ENCODE measurements at regions not wholly inside any gene's neighbourhood (a gene's known extent, or its start where the extent isn't known, plus 50 kb on each side); places are given as distances from the start of the nearest gene placed in this dataset.
"Not testable (repeated sequence)": the region's sequence is repeated elsewhere in the genome, so short reads cannot be mapped to it uniquely, and the experiment has no call there.

DNA sequence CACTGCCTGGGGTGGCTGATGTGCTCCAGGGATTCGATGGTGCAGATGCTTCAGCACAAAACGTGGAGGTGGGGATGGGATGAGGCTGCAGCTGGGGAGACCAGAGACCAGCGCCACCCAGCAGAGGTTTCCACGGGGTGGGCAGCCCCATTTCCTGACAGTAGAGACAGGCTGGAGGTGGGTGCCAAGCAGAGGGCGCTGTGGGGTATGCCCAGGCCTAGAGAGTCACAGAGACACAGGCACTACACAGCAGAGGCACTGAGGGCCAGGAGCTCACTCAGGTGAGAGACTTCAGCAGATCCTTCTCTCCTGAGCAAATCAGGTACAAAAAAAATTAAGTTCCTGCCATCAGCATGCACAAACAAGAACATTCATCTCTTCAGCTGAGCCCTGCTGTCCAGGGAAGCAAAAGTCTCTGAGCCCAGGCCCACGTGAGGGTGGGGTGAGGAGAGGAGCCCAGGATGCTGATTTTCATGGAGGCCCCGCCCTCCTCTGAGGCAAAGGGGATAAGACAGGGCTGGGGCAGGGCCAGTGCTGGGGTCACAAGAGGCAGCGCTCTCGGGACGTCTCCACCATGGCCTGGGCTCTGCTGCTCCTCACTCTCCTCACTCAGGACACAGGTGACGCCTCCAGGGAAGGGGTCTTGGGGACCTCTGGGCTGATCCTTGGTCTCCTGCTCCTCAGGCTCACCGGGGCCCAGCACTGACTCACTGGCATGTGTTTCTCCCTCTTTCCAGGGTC lies 53.1 kb downstream of the GGTLC2 start:
- no peak for DNase-seq (ENCODE audit: low read depth)

GRCh38 chr22:22698263-22698750 lies 53.9 kb downstream of the GGTLC2 start:
- no peak for DNase-seq (ENCODE audit: low read depth)

DNA sequence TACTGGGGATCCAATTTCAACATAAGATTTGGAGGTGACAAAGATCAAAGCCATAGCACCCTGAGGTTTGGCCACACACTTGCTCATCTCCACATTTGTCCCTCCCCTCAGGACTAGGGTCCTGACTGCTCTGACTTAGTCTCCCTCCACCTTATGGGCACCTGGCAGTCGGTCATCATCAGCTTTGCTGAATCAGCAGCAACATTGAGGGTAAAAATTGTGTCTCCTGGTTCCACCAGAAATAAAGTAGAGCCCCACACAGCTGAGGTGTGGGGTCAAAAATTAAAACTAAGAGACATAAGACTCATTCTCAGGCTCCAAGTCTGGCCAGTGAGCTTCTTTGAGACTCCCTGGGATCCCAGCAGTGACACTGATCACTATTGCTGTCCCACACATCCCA lies 56.2 kb downstream of the GGTLC2 start:
- DNase-seq (ENCODE audit: low read depth) = no peak

- DNase-seq (ENCODE audit: low read depth) = not testable (repeated sequence)
Measured at GRCh38 chr22:22701557-22701956, 57.1 kb downstream of the GGTLC2 start.

DNA sequence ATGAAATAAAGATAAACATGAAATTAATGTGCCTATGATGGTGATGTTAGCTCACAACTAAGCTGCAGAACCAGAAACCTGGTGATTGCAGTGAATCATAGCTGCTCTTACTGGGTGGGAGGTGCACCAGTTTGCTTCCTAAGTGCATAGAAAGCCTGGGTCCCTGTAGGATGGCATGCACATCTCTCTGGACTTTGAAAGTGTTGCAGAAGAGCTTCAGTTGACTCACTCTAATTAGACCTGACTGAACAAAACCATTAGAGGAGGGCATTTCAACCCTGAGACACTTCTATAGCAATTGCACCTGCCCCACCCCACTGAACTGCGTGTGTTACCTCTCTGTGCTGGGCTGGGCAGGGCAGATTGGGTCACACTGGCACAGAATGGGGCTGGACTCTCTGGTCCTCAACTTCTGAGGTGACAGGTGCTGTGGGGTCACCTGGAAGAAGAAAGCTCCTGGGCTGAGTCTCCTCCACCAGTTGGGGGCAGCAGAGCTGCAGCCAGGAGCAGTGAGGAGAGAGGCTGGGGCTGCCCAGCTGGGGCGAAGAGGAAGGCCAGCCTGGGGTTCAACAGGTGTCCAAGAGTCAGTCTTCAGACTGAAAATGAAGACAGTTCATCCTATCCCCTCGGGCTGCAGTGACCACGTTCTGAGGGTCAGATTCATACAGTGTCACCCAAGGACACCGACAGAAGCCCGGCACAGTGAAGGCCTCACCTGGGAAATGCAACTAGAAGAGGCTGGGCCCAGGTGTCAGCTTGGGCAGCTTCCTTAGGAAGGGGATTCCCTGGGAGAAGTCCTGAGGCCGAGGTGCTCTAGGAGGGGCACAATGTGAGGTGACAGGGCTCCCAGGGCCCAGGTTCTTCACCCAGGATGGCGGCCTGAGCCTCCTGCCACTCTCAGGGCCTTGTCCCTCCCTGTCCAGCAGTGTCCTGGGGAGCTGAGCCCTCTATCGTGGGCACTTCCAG lies 58.1 kb downstream of the GGTLC2 start:
- no peak for DNase-seq (ENCODE audit: low read depth)

DNA sequence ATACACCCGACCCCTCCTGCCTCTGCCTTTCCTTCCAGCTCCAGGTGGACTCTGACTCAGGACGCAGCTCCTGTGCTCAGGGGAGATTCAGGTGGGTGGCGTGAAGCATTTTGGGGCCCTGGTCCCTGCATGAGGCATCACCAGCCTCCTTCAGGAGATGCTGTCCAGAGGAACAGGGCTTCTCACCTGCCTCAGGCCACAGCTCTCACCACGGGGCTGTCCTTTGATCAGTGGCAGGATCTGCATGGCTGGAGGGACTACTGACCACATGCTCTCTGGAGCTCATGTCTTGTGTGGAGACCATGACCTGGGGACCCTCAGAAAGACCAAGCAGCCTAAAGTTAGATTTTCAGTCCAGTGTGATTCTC lies 58.8 kb downstream of the GGTLC2 start:
- no peak for DNase-seq (ENCODE audit: low read depth)

DNA sequence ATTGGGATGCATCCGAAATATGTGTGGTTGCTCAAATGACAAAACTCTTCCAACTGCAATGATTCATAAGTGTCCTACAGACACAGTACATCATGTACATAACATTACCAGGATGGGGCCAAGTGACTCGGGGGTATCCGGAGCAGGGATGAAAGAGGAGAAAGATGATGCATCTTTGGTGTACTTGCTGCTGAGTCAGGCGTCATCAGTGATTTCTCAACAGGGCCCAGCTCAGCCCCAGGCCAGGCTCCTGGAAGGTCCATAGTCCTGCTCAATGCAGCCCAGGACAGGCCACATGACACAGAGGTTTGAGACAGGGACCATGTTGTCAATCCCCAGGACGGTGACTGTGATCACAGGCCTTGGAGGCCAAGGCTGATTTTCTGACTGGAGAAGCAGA lies 59.3 kb downstream of the GGTLC2 start:
- DNase-seq (ENCODE audit: low read depth) = no peak

- no peak for DNase-seq (ENCODE audit: low read depth)
Measured at GRCh38 chr22:22704156-22704946, 59.9 kb downstream of the GGTLC2 start.

GRCh38 chr22:22705328-22706100 lies 61.1 kb downstream of the GGTLC2 start:
- DNase-seq (ENCODE audit: low read depth) = no peak

DNA sequence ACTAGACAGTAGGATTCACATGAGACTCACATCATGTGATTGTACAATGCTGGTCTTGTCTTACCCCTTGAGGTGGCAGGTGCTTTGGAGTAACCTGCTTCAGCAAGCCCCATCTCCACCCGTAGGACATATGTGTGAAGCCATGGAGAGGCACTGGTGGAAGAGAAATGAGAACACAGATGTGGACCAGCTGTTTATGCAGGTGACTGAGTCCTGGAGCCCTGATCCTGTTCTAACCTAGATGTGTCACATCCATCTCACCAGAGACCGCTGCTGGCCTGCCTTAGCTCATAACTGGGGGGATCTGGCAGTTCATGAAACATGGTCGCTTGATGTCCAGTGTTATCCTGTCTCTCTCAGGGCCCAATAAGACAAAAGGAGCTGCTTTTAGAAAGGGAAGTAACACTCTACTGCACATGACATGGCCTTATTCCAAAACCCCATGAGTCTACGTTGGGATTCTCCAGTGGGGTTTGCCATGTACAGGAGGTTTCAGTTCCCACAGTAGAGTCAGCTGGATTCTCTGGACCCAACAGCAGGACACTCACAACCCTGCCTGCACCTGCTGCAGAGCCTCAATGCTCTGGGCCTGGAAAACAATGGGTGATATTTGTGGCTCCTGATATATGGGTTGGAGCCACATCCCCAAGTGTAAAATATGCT lies 62.0 kb downstream of the GGTLC2 start:
- no peak for DNase-seq (ENCODE audit: low read depth)

DNA sequence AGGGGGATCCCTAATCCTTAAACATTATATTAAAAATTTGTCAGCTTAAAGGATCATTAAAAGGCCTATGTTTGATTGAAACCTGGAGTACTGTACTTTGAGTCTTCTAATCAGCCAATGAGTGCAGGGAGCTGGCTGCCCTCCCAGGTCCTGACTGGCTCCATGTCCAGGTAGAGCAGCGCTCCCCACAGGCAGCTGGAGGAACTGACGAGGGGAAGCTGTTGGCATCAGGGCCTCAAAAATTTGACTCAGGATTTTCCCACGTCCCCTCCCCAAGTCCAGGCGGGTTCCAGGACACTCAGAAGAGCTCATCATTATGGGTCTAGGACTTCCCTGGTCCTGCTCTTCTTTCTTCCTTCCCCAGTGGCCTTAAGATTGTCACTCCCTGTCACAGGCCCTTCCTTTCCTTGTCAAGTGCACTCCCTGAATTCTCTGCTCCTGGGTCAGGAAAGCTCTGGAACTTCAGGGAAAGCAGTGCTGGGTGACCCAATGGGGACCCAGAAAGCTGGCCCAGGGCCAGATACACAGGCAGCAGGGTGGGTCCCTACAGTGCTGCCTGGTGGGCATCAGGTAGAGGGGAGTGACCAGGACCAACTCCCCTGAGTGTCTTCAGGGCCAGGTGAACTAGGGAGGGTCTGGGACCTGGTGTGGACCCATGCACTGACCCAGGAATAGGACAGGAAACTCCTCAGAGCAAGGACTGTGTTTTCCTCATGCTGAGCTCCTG lies 65.5 kb downstream of the GGTLC2 start:
- no peak for DNase-seq (ENCODE audit: low read depth)

GRCh38 chr22:22710719-22711531 lies 66.5 kb downstream of the GGTLC2 start:
- DNase-seq (ENCODE audit: low read depth) = no peak

GRCh38 chr22:22711532-22711913 lies 67.1 kb downstream of the GGTLC2 start:
- no peak for DNase-seq (ENCODE audit: low read depth)

DNA sequence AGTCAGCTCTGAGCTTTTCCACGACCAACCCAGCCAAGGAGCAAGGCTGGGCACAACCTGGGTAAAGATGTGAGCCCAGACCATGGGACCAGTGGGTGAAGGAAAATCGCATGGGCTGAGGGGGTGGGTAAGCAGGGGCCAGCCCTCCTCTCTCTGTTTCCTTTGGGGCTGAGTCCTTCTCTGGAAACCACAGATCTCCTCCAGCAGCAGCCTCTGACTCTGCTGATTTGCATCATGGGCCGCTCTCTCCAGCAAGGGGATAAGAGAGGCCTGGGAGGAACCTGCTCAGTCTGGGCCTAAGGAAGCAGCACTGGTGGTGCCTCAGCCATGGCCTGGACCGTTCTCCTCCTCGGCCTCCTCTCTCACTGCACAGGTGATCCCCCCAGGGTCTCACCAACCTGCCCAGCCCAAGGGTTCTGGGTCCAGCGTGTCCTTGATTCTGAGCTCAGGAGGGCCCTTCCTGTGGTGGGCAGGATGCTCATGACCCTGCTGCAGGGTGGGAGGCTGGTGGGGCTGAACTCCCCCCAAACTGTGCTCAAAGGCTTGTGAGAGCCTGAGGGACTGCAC lies 67.8 kb downstream of the GGTLC2 start:
- no peak for DNase-seq (ENCODE audit: low read depth)

- DNase-seq (ENCODE audit: low read depth) = no peak
Measured at GRCh38 chr22:22712666-22713365, 68.4 kb downstream of the GGTLC2 start.

DNA sequence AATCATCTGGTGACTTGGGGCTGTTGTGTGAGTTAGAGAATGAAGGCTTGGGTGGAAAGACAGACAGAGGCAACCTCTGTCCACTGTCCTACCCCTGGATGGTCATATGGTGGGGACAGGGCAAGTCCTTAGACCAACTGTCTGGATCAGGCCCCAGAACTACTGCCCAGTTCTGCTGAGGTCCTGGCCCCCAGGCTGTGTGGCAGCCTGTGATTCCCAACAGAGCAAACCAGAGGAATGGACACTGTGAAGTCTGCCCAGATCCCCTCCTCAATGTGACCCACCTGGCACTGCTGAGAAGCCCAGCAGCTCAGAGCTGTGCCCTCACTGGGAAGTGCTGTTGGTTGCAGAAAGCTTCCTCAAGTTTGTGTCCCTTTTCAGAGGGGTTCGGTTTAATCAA lies 69.0 kb downstream of the GGTLC2 start:
- no peak for DNase-seq (ENCODE audit: low read depth)

DNA sequence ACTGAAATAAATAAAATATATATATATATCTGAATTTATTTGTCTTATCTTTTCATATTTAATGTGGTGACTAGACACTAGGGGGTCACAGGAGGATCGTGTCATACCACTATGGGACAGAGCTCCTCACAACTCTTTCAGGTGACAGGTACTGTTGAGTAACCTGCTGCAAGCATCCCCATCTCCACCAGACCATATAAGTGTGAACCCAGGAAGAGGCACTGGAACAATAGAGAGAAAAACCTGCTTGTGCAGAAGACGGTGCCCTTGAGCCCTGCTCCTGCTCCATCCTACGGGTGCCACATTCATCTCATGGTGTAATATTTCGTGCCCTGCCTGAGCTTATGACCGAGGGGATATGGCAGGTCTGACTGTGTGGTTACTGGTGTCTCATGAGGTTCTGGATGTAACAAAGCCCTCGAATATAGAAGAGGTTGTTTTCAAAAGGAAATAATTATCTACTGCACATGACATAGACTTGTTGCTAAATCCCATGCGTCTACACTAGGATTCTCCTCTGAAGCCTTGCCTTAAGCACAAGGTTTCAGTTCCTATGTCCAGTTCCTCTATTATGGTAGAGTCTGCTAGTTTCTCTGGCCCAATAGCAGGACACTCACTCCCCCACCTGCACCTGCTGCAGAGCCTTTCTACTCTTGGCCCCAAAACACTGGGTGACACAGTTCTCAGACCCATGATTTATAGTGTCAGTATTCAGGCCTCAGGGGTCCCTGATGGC lies 70.4 kb downstream of the GGTLC2 start:
- DNase-seq (ENCODE audit: low read depth) = no peak
